Hematopoietic multipotent progenitor cell treated with erythropoietin and hydrocortisone succinate and interleukin-3 and kit ligand, for 15 days (in vitro differentiated cells): ENCODE measurements at regions not wholly inside any gene's neighbourhood (a gene's known extent, or its start where the extent isn't known, plus 50 kb on each side); places are given as distances from the start of the nearest gene placed in this dataset.

Experiments used
- DNase-seq: peaks from one replicate; pipeline ENCODE4 v3.0.0-alpha.2; 2015; ENCODE audit warnings: low spot score

- DNase-seq = no peak
These were observed 294.7 kb downstream of the FBXO15 start for GRCh38 chr18:73852789-73853549.

- DNase-seq = no peak
These were observed 296.9 kb downstream of the FBXO15 start for GRCh38 chr18:73850782-73851181.

- no peak for DNase-seq
These were observed 299.0 kb downstream of the FBXO15 start for GRCh38 chr18:73848656-73849055.

GRCh38 chr18:73843455-73843854 is 304.2 kb downstream of the FBXO15 start:
- no peak for DNase-seq

- peak; percentile 33 for DNase-seq
These were observed 304.7 kb downstream of the FBXO15 start for GRCh38 chr18:73842795-73843394.

GRCh38 chr18:73841661-73842060 is 306.0 kb downstream of the FBXO15 start:
- DNase-seq = no peak

- DNase-seq = no peak
These were observed 307.2 kb downstream of the FBXO15 start for GRCh38 chr18:73840319-73840945.

GRCh38 chr18:73839441-73839840 is 308.2 kb downstream of the FBXO15 start:
- no peak for DNase-seq

GRCh38 chr18:73838107-73838506 is 309.5 kb downstream of the FBXO15 start:
- no peak for DNase-seq

- no peak for DNase-seq
These were observed 311.8 kb downstream of the FBXO15 start for GRCh38 chr18:73835656-73836364.

GRCh38 chr18:73835039-73835438 is 312.6 kb downstream of the FBXO15 start:
- DNase-seq = no peak

- DNase-seq = no peak
These were observed 315.9 kb downstream of the FBXO15 start for GRCh38 chr18:73831688-73832087.

GRCh38 chr18:73829146-73829545 is 318.5 kb downstream of the FBXO15 start:
- DNase-seq = no peak

- no peak for DNase-seq
These were observed 319.8 kb downstream of the FBXO15 start for GRCh38 chr18:73827801-73828200.

GRCh38 chr18:73826098-73826497 is 321.5 kb downstream of the FBXO15 start:
- DNase-seq = no peak

- DNase-seq = no peak
These were observed 323.0 kb downstream of the FBXO15 start for GRCh38 chr18:73824671-73825070.

GRCh38 chr18:73812423-73812822 is 335.2 kb downstream of the FBXO15 start:
- no peak for DNase-seq

- DNase-seq = no peak
These were observed 340.0 kb downstream of the FBXO15 start for GRCh38 chr18:73807551-73808192.

- DNase-seq = no peak
These were observed 341.6 kb downstream of the FBXO15 start for GRCh38 chr18:73805991-73806390.

- no peak for DNase-seq
These were observed 350.2 kb downstream of the FBXO15 start for GRCh38 chr18:73797419-73797818.

GRCh38 chr18:73793386-73793785 is 354.2 kb downstream of the FBXO15 start:
- DNase-seq = no peak

- DNase-seq = no peak
These were observed 356.6 kb downstream of the FBXO15 start for GRCh38 chr18:73791081-73791480.
